NCI-H1105 treated with DMSO at 0.1 percent for 48 hours (cell line): ENCODE measurements at regions not wholly inside any gene's neighbourhood (a gene's known extent, or its start where the extent isn't known, plus 50 kb on each side); places are given as distances from the start of the nearest gene placed in this dataset.

Experiments
- DNase-seq: peaks from one replicate; lab custom pipeline; 2025; lab: John Stamatoyannopoulos, UW

- DNase-seq = no peak
Measured at GRCh38 chr6:164214066-164214465, 799.5 kb downstream of the QKI start.

- no peak for DNase-seq
Measured at GRCh38 chr6:164211254-164211653, 796.7 kb downstream of the QKI start.

- DNase-seq = no peak
Measured at GRCh38 chr6:164210783-164211182, 796.3 kb downstream of the QKI start.

GRCh38 chr6:164210323-164210722 is 795.8 kb downstream of the QKI start:
- DNase-seq = no peak

- DNase-seq = no peak
Measured at GRCh38 chr6:164208371-164208770, 793.9 kb downstream of the QKI start.

- DNase-seq = no peak
Measured at GRCh38 chr6:164206807-164207423, 792.4 kb downstream of the QKI start.

GRCh38 chr6:164200071-164200470 is 785.6 kb downstream of the QKI start:
- DNase-seq = no peak

- no peak for DNase-seq
Measured at GRCh38 chr6:164195942-164196281, 781.4 kb downstream of the QKI start.

GRCh38 chr6:164195278-164195941 is 780.9 kb downstream of the QKI start:
- DNase-seq = no peak

GRCh38 chr6:164188861-164189260 is 774.3 kb downstream of the QKI start:
- DNase-seq = no peak

GRCh38 chr6:164185471-164185871 is 771.0 kb downstream of the QKI start:
- DNase-seq = peak; percentile 92

- DNase-seq = no peak
Measured at GRCh38 chr6:164184410-164184809, 769.9 kb downstream of the QKI start.

GRCh38 chr6:164183556-164184123 is 769.1 kb downstream of the QKI start:
- no peak for DNase-seq

- no peak for DNase-seq
Measured at GRCh38 chr6:164178679-164179332, 764.3 kb downstream of the QKI start.

- no peak for DNase-seq
Measured at GRCh38 chr6:164169355-164169754, 754.8 kb downstream of the QKI start.

GRCh38 chr6:164168595-164168994 is 754.1 kb downstream of the QKI start:
- no peak for DNase-seq

GRCh38 chr6:164167873-164168405 is 753.4 kb downstream of the QKI start:
- DNase-seq = no peak

GRCh38 chr6:164166996-164167395 is 752.5 kb downstream of the QKI start:
- no peak for DNase-seq

- DNase-seq = no peak
Measured at GRCh38 chr6:164166515-164166914, 752.0 kb downstream of the QKI start.

GRCh38 chr6:164164876-164165275 is 750.4 kb downstream of the QKI start:
- DNase-seq = no peak

GRCh38 chr6:164163239-164163638 is 748.7 kb downstream of the QKI start:
- no peak for DNase-seq

- DNase-seq = no peak
Measured at GRCh38 chr6:164159061-164159460, 744.5 kb downstream of the QKI start.

- DNase-seq = no peak
Measured at GRCh38 chr6:164154588-164154987, 740.1 kb downstream of the QKI start.
